EH (cell line): ENCODE measurements at regions not wholly inside any gene's neighbourhood (a gene's known extent, or its start where the extent isn't known, plus 50 kb on each side); places are given as distances from the start of the nearest gene placed in this dataset.
"Not testable (repeated sequence)": the region's sequence is repeated elsewhere in the genome, so short reads cannot be mapped to it uniquely, and the experiment has no call there.

ENCODE experiments used
- DNase-seq: peaks from one replicate; pipeline ENCODE4 v3.0.0-alpha.2; 2015; ENCODE audit warnings: low read depth

GRCh38 chr12:124706363-124706762, 139.0 kb upstream of the NCOR2 start:
- DNase-seq: no peak

DNA sequence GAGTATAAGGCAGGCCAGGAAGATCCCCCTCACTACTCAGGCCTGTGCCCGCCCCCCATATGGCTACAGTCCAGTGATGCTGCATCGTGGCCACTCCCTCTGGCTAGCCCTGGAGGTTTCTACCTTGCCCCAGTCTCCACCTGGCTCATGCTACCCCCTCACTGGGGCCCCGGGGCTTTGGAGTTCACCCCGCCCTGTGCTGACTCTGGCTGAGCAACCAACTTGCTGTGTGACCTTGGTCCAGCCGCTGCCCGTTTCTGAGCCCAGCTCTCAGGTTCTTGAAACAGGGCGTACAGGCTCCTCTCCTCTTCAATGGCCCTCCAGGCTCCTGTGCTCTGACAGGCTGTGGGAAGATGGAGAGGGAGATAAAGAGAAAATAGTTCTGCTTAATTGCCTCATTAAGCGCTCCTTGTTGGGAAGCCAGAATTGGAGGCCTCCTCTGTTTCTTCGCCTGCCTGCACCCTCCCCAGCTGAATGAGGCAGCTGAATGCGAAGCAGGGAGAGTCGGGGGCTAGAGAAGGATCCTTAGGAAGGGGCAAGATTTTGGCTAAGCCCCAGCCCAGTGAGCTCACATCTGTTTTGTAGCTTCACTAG, 138.2 kb upstream of the NCOR2 start:
- DNase-seq: peak; percentile 61

- no peak for DNase-seq
These were observed 137.2 kb upstream of the NCOR2 start for GRCh38 chr12:124704619-124705018.

- DNase-seq: peak; percentile 39
These were observed 136.4 kb upstream of the NCOR2 start for GRCh38 chr12:124703856-124704255.

- DNase-seq: no peak
These were observed 135.3 kb upstream of the NCOR2 start for GRCh38 chr12:124702736-124703135.

- DNase-seq: peak; percentile 78
These were observed 133.6 kb upstream of the NCOR2 start for GRCh38 chr12:124700810-124701592.

DNA sequence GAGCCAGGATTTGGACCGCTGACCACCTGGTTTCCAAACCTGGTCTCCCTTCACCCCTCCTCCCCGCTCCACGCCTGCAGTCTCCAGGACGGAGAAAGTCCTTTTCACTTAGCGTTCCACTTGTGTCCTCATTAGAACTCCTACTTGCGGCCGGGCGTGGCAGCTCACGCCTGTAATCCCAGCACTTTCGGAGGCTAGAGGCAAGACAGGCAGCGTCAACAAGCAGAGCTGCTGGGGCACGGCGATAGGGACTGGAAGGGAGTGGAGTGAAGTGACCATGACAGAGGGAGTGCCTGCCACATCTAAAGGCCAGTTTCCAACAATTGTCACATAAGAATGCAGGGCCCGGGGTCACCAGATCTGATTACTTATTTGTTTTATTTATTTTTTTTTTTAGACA, 132.5 kb upstream of the NCOR2 start:
- DNase-seq: no peak

DNA sequence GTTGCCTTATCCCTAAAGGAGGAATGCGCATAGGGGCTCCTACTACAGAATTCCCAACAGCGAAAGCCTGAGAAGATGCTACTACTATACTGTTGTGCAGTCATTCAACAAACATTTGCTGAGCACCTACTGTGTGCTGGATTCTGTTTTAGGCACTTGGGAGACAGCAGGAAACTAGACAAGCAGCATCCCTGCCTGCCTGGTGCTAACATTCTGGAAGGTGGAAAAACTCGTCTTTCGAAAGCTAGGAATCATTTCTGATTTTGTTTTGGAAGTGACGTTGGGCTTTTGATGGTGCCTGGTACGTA, 131.5 kb upstream of the NCOR2 start:
- DNase-seq: no peak

DNA sequence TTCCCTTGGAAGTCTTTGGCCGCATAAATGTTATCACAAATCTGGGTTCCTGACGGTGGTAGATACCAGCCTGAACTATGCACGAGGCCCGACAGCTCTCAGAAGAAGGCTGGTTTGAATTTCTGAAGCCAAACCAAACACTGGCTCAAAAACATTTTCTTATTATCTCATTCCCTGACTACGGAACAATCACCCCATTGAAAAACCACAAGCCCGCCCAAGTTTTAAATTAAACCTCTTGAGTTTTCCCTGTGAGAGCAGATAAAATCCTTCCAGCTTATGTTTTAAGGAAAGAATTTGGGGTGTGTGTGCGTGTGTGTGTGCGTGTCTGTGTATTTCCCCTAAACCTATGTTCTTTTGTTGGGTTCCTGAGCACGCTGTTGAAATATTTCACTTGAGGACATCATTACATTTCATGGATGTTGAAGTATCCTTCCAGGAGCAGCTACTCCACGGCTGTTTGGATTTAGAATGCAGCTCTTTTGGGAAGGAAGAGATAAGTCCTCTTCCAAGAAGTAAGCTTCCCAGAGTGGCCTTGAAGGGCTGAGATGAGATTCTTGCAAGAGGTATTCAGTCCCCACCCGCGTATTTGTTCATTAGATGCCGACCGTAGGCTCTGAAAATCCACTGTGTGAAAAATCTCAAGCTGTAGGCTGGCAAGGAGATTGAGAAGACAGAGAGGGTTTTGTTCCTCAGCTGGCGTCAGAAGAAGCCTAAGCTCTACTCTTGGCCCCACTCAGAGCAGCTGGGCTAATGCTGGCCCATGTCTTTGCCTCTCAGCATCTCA, 131.0 kb upstream of the NCOR2 start:
- peak; percentile 68 for DNase-seq

DNA sequence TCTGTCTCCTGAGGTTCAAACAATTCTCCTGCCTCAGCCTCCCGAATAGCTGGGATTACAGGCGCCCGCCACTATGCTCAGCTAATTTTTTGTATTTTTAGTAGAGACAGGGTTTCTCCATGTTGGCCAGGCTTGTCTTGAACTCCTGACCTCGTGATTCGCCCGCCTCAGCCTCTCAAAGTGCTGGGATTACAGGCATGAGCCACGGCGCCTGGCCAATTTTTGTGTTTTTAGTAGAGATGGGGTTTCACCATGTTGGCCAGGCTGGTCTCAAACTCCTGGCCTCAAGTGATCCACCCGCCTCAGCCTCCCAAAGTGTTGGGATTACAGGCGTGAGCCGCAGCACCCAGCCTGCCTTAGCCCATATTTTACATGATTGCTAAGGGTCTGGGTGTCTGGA, 130.3 kb upstream of the NCOR2 start:
- DNase-seq: not testable (repeated sequence)

DNA sequence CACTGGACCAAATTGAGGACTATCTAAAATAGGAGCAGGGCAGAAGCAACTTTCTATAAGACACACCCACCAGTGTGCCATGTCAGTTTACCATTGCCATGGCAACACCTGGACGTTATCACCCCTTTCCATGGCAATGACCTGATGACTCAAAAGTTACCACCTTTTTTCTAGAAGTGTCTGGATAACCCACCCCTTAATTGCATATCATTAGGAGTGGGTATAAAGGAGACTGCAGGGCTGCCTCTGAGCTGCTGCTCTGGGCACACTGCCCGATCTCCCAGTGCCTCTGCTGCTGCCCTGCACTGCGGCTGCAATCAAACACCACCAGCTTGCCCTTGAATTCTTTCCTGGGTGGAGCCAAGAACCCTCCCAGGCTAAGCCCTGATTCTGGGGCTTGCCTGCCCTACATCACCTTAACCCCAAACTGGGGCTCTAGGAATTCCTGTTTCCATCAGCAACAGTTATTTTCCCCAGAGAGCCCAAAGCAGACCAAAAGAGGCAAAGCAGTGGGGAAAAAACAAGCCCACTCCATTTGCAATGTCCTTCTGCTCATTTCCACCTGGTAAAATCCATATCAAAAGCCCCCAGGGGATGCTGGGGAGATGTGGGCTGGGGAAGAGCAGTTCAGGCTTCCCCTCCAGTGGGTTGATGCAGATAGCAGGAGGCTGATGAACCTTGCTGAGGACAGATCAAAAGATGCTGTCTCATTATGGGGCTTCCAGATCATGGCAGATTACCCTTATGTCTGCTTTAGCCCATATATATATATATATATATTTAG, 129.5 kb upstream of the NCOR2 start:
- no peak for DNase-seq

DNA sequence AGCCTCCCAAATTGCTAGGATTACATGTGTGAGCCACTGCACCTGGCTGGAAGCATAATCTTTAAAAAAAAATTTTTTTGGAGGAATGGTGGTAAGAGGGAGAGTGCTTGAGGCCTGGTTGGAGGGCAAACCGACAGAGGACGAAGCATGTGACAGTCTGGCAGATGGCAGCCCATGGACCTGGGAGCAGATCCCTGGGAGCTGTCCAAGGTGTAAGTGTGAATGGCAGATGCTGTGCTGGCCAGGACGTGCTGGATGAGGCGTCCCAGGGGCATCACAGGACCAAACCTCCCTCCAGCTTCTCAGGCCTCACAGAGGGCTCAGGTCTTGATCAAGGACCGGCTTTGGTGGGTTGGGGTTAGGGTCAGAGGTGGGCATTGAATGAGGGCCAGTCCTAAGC, 128.4 kb upstream of the NCOR2 start:
- DNase-seq: peak; percentile 46

DNA sequence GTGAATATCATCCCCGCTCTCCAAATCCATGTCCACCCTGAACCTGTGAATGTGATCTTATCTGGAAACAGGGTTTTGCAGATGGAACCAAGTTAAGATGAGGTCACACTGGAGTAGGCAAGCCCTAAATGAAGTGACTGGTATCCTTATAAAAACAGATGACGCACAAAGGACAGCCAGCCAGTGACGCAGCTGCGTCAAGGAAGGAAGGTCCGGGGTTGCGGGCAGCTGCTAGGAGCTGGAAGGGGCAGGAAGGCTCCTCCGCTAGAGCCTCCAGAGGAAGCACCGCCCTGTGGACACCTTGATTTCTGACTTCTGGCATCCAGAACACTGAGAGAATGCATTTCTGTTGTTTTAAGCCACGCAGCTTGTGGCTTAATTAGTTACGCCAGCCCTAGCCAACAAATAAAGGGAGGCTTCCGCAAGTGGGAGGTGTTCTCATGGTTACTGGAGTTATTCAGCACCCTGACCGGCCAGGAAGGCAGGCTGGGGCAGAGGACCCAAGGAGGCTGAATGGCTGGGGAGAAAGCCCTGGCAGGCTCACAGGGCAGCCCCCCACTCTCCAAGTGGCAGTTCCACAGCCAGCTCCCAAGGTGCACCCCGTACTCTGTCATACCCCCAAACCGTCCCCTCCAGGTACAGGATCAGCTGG, 127.6 kb upstream of the NCOR2 start:
- peak; percentile 94 for DNase-seq

GRCh38 chr12:124694250-124694649, 126.8 kb upstream of the NCOR2 start:
- DNase-seq: no peak

- DNase-seq: no peak
These were observed 125.8 kb upstream of the NCOR2 start for GRCh38 chr12:124693111-124693723.

DNA sequence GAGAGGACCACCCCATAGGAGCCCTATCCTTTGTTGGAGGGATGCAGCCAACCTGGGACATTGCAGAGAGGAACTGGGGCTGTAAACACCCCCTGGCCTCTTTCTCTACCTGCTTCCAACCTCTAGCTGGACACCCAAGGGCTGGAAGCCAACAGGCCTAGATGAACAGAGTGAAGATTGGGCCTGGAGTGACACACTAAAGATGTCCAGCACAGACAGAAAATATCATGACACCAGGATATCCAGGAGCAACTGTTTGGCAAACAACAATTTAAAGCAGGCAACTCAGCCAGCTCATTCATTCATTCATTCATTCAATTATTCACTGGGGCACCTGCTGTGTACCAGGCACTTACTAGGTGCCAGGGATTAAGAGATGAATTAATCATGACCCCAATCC, 125.0 kb upstream of the NCOR2 start:
- DNase-seq: no peak

DNA sequence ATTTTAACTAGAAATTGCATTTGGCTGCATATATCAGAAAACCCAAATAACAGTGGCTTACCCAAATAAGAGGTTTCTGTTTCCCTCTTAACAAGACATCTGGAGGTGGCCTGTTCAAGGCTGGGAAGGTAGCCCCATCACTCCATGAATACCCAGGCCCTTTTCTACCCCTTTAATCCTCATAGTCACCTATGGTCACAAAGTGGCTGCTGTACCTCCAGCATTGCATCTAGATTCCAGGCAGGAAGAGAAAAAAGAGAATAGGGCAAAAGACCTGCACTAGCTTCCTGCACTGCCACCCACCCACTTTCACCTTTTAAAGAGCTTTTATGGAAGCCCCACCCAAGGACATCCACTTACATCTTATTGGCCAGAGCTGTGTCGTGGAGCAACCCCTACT, 124.0 kb upstream of the NCOR2 start:
- no peak for DNase-seq

DNA sequence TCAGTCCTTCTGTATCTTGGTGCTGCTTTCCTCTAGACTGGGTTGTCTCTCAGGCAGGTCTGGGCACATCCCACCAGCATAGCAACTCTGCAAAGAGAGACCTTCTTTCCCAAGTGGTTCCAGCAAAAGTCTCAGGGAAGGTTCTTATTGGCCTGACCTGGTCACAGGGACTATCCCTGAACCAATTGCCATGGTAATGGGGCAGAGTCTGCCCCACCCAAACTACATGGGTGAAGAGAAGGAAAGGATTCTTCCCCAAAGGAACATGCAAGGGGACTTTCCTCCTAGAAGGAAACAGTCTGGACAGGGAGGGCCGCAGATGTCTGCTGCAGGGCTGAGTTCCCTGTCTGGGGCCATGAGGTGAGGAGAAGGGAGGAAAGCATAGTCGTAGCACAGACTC, 122.2 kb upstream of the NCOR2 start:
- DNase-seq: no peak

DNA sequence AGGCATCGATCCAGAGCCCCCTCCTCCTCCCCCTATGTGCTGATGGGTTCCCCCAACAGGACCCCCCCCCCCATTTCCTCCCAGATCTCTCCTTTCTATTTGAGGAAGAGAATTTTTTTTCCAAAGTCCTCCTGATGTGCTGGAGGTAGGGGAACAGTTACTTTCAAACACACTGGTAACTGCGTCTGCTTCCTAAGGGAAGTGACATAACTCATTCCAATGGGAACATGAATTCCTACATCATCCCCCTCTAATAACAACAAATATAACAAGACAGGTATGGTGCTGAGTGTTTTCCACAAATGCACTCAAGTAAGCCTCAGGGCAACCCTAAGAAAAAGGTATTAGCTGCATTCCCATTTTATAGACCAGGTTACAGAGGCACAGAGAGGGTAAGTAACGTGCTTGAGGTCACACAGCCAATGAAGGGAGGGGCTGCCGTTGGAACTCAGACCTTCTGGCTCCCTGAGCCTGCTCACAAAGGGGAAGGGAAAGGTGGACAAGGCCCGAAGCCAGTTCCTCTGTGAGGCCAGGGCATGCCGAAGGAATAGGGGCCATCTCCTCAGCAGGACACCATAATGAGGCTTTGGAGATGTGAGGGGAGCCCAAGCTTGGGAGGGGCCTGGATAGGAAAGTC, 121.1 kb upstream of the NCOR2 start:
- no peak for DNase-seq

DNA sequence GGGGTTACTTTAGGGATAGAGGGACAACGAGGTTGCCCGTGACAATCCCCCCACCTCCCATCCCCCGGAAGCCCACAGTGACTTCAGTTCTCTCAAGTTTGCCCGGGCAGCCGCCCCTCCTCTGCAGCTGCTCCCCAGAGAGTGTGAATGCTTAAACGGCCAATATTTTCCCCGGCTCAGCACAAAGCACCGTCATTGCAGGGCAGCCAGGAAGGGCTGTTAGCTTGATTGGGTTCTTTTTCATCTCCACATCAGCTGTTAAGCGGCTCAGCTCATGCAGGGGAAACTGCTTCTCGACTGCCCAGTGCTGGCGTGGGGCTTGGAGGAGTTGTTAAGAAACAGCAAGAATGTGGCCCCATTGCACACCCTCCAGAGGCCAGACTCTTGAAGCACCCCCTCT, 120.5 kb upstream of the NCOR2 start:
- DNase-seq: no peak
